Mammary epithelial cell (primary cell): ENCODE measurements at regions not wholly inside any gene's neighbourhood (a gene's known extent, or its start where the extent isn't known, plus 50 kb on each side); places are given as distances from the start of the nearest gene placed in this dataset.

Experiments used
- CTCF ChIP-seq, 2 donors: IDR thresholded peaks in 1 of 2; conservative IDR thresholded peaks in 1 of 2; 2 replicates each; pipeline ENCODE4 v1.5.1; 2011 to 2012; ENCODE audit warnings: inconsistent platforms in 2 of 2, low read length in 2 of 2, mild to moderate bottlenecking in 2 of 2, control low read depth in 1 of 2, low read depth in 1 of 2; ENCODE audit not compliant: insufficient read depth in 1 of 2; ENCODE audit errors: extremely low read depth in 1 of 2
- EZH2 ChIP-seq: IDR thresholded peaks from 2 replicates; pipeline ENCODE4 v1.6.1; 2012; ENCODE audit warnings: low read length, inconsistent platforms, borderline replicate concordance

GRCh38 chr4:81827577-81828202 lies 356.0 kb upstream of the RASGEF1B start:
- TF ChIP-seq CTCF (conservative IDR thresholded peaks at IDR 0.05 in 1 of 2, IDR thresholded peaks at IDR 0.05 in 1 of 2; ENCODE audit: extremely low read depth in 1 of 2, insufficient read depth in 1 of 2, low read depth in 1 of 2, low read length in 2 of 2) (no peak), EZH2 (no peak)
